Muscle of back (tissue), 3 donors: ENCODE measurements at regions not wholly inside any gene's neighbourhood (a gene's known extent, or its start where the extent isn't known, plus 50 kb on each side); places are given as distances from the start of the nearest gene placed in this dataset.

Experiments
- DNase-seq, 3 donors: peaks; one replicate each; pipeline versions ENCODE4 v3.0.0 to v3.0.0-alpha.2; 2013

DNA sequence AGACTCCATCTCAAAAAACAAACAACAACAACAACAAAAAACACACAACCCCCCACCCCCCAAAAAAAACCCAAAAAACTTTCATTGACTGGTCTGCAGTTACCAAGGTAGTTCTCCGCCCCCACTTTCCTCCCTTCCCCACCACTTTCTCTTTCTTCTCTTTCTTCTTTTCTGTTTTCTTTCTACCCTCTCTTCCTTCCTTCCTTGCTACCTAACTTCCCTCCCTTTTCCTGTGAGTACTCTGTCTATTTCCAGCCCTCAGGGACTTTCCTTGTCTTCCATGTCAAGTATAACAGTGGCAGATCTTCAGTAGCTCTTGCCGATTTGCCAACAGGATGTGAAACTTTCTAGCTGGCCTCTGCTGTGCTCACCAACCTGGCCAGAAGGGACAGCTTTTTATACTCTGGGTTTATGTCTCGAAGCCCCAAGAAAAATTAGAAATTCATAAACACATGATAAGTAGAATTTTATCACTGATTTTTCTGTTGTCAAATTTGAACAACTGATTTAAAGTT, 399.5 kb downstream of the QKI start:
- DNase-seq, result no peak

DNA sequence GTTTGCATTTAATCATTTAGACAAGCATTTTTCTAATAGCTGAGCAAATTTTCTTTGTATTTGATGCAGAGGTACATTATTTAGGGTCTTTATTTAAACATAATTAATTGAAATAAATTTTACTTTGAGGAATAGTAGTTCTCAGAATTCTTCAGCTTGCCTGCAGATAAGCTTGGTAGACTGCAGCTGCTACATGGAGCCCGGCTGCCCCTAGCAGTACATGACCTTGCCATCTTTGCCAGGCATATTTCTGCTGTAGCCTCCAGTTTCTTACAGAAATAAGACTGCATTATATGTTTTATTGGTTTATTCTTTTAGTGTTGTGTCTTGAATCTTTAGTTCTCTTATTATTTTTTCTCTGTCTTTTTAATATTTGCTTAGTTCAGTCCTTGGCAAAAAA, 396.8 kb downstream of the QKI start:
- DNase-seq, result no peak

DNA sequence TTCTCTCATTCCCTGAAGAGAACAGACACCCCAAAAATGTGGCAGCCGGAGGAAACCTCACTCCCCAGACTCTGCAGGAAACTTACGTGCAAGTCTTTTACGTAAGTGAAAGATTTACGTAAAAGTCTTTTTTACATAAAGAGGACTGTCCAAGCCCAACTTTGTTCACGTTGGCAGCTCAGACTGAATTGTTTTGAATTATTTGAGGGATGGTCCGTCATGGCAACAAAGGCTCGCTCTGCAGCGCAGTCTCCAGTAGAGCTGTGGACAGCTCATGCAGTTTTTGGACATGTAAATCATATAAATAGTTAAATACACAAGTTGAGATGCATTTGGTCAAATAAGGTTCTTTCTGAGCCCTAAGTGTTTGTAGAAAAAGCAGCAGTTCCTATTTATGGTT, 394.8 kb downstream of the QKI start:
- DNase-seq, result no peak

DNA sequence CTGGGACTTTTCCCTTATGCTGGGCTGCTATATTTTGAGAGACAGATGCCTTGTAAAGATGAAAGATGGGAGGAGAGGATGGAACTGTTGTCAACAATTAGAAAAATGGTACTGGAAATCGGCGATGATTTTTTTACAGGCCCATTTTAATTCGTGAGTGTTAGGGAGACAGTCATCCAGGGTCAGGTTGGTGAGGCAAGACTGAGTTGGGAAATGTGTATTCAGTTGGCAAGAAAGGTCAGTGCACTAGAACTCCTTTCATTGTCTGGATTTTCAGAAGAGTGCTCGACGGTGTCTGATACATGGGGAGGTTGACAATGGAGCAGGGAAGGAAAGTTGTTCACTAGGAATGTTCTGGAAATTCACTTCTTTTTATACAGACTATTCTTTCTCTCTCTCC, 394.4 kb downstream of the QKI start:
- no peak for DNase-seq

DNA sequence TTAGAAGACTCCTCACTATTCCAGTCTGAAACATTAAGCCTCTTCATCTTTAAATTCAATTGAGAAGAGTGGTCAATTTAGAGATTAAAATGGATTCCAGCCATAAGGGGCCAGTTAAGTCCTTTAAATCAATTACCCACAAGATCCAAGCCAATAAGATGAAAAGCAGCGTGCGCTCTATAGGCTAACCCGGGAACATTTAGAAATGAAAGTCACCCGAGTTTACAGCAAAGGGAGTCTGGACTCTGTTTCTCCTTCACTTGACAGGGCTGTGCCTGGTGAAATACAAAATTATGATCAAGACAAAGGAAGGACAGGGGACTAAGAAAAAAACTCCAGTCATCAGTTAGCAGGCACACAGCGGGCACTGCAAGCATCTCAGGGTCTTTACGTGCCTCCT, 393.7 kb downstream of the QKI start:
- DNase-seq, result no peak

DNA sequence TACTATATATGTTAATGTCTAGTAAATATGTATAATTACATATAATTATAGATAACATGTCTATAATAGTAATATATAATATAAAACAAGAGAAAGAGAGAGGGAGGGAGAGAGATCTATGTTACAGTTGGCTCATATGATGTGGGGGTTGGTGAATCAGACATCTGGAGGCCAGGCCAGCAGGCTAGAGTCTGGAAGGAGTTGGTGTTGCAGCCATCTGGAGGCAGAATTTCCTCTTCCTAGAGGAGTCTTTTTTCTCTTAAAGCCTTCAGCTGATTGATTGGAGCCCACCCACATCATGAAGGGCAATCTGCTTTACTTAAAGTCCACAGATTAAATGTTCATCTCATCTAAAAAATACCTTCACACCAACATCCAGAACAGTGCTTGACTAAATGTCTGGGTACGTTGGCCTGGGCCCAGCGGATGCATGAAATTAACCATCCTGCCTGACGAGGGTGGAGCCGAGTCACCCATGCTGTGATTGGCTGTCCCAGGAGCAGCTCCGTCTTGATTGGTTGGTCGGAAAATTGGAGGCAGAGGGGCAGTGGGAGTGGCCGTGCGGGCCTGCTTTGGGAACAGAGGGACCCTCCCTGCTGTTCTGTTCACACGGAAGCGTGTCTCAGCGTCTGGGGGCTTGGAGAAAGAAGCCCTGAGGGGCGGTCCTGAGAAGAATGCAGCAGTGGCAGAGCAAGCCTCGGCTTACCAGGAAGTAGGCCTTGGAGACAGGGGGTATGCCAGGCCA, 392.4 kb downstream of the QKI start:
- no peak for DNase-seq

DNA sequence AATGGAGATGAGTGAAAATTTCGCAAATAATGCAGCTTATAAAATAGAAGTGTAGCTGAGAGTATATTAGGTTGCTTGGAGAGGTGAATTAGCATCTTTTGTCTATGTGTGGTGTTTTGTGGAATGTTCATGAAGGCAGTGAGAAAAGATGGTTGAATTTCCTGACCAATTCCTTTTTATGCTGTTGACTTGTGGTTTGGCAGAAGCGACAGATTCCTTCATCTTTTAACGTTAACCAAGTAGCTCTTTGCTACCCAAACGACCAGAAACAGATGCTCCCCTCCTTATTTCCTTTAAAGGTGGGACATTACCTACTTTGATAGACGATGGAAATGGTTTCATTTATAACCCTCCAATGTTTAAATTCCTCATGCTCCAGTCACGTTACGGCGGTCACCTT, 390.5 kb downstream of the QKI start:
- no peak for DNase-seq

DNA sequence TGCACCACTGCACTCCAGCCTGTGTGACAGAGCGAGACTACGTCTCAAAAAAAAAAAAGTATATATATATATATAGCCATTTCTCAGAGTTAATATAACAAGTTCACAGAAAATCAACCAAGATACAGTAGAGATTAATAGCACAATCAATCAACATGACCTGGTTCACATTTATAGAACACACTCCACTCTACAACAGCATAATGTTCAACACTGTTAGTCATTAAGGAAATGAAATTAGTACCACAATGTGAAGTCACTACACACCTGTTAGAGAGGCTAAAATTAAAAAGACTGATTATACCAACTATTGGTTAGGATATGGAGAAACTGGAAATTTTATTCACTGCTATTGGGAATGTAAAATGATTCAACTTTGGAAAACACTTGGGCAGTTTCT, 387.7 kb downstream of the QKI start:
- no peak for DNase-seq

DNA sequence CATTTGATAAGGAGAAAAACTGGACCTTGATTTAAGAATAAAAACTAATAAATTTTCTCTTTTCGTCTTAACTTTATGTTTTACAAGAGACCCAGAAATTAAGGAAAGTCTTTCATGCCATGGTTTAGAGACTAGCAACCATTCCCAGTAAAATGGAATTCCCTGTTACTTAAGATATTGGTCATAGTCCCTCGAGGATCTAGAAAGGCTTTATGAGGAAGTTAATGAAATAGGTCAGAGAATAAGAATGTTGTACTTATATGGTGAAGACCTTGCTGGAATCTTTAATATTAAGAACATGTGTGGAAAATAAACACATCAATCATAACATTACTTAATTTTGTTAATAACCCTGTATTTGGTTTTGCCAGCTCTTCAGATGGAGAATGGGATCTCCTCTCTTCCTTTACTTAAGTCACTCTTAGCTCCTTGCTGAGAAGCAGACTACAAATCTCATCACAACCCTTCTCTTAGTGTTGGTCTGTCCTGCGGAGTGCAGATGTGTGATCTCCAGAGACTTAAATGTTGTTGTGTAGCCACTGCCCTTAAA, 382.9 kb downstream of the QKI start:
- DNase-seq, result peak in 2 of 3 donors; percentile 31 to 61

DNA sequence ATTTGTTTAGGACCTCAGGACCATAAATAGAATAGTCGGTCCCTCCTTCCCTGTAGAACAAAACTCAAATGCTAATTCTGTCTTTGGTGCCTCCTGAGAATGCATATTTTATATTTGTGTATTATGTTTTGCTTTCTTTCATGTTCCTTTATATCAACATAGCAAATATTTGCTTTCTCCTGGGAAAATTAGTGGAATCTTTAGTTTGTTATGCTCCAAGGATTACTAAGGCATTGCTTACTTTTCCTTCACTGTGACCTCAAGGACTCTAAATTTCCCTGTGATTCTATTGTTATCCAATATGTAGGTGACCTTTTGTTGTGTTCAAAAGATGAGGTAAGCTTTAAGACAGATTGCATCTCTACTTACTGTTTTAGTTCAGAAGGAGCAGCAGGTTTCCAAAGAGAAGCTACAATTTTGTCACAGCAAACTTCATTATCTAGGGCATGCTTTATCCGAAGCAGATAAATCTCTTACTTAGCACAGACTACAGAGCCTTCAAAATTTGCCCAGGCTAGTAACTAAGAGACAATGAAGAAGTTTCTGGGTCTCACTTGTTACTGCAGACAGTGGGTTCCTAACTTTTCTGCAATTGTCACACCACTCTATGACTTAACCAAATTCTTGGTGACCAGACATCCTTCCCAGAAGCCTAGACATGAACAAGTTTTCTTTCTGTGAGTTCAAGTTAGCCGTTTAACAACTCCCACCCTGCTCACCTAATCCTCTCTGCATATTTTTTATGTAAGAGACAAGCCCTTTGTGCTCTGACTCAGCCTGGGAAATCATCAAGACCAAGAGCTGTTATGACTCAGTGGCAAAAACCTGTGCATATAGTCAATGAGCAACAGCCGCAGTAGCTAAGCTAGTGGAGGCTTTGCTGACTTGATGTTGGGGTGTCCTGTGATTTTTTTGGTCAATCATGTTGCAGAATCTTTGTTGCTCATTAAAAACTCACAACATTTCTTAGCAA, 378.8 kb downstream of the QKI start:
- peak in 1 of 3 donors; percentile 71 for DNase-seq

DNA sequence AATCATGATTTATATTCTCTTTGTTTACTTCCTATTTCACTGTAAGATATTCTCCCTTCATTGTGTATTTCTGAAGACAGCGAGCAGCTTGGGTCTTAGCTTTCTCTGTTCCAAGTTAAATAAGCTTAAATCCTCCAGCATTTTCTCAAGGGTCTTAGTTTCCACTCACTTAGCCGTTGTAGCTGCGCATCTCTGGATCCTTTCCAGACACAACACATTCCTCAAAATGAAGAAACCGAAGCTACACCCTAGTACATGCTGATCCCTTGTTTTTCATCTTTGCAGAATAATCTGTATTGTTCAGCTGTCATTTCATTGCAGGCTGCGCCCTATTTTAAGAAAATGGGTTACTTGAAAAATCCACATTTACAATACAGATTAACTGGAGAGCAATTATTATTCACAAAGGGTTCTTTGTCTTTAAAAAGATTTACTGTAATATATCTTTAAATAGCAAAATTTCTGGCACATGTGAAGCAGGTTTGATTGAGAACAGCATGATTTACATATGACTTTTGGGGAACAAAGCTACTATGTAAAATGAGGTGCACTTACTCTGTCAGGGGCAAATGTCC, 375.8 kb downstream of the QKI start:
- DNase-seq, result peak; percentile 86 to 96 (median 88)

DNA sequence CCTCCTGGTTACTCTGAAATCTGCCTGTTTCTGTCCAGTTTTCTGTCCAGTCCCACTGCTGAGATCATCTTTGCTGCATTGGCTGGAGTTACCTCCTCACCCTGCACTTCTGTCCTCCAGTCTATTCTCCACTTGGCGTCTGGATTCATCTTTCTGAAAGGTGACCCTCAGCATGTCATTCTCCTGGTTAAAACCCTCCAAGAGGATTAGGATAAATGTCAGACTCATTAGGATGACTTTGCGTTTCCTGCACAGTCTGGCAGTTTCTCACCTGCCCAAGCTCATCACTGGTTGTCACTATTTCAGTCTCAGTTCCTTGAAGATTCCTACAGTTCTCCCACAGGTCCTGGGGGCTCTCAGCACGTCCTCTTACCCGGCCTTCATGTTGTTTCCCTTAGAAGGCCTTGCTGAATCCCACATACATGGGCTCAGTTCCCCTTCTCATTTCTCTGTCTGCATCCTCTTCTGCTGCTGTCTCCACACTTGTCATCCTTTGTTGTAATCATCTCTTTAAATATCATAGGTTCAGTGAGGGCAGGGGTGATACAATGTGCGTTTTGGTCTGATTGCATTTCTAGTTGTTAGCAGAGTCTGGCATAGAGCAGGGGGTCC, 374.8 kb downstream of the QKI start:
- peak in 1 of 3 donors; percentile 48 for DNase-seq

DNA sequence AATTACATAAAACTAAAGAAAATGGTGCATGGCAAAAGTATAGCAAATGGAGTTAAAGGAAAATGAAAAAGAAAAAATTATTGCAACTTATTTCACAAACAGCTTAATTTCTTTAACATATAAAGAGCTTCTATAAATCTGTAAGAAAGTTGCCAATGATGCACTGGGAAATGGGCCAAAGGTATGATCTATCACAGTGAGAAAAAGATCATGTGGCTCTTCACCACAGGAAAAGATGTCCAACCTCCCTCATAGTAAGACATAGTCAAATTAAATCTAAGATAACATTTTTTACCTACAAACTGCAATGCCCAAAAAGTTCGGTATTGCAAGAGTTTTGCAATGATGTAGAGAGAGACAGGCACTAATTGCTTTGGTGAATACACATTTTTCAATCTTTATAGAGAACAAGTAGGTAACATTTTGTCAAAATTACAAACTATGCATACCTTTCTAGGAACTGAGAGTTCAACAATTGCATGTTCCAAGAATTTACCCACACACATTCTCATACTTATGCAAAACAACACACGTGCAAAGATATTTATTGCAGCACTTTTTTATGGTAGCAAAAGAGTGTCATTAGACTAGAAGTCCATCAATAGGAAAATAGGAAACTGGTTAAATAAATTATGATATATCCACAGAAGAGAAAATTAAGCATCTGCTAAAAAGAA, 372.6 kb downstream of the QKI start:
- DNase-seq, result no peak

DNA sequence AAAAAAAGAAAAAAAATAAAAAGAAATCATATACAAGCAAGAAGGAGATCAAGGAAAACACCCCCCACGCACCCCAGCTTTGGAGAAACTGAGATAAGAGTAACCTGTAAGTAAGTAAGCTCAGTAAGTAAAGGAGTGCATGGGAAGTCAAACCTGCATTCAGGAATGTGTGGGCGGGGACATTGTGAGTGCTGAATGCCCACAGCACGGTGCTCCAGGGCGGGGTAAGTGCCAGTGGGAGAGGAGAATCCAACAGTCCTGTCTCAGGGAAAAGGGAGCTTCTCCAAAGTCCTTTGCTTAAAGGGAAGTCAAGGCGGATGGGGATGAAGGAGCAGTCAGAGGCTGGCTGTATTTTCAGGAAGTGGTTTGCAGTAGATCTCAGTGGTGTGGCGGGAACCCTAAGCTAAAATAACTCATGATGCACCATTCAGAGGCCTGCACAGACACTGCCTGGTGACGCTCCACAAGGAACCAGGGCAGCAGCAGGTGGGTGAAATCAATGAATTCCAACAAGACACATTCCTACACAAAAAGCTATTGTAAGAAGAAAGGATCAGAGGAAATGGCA, 368.0 kb downstream of the QKI start:
- peak in 1 of 3 donors; percentile 44 for DNase-seq

DNA sequence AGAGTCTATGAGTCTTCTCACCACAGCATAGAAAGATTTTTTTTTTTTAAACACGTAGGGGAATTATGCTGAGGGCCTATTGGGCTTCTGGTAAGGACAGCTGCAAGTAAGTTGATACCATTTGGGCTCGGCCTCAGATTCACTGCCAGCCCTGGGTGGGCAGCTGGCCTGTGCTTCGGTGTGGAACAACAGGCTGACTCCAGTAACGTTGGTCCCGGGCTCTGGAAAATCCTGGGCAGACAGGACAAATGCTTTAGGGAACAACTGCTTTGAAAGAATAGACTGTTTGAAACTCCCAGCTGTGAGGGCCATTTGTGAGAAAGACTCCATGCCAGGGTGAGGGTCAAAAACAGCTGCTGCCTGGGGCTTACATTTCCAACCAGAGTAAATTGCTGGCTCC, 366.5 kb downstream of the QKI start:
- peak; percentile 87 to 91 (median 87) for DNase-seq

DNA sequence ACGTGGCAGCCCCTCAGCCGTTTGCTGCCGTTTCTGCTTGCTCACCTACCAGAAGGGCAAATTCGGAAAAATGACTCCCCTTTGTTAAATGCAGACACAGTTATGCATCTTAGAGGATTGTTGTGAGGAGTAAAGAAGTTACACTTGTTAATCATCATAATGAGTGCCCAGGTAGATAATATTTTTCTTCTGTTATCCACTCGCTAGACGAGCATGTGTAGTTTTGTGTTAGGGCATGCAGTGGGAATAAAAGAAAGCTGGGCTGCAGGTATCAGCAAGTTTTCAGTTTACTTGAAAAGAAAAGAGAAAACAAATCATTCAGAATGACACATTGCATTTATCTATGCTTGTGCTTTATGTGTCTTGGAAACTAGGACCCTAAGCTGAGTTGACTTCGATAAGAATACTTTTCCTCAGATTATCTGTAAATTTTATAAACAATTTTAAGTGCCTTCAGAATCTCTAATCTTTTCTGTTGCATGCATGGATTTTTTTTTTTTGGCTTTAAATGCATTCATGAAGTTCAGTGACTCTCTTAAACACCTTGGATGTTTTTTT, 365.3 kb downstream of the QKI start:
- no peak for DNase-seq

DNA sequence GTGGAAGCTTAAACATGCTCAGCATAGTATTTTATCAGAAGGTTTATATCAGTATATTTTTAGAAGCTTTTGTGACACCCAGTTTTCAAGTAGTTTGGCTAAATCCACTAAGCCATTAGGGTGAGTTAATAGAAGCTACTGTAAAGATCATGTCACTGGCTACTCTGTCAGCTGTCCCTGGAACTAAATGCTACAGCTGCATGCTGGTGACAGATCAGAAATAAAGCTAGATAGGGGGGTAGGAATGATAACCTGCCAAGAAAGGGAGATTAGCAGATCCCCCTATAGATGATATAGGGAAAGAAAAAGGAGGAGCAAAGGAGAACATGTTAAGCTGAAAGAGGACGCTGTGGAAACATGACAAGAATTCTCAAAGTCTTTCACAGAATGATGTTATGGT, 363.2 kb downstream of the QKI start:
- peak in 1 of 3 donors; percentile 54 for DNase-seq

DNA sequence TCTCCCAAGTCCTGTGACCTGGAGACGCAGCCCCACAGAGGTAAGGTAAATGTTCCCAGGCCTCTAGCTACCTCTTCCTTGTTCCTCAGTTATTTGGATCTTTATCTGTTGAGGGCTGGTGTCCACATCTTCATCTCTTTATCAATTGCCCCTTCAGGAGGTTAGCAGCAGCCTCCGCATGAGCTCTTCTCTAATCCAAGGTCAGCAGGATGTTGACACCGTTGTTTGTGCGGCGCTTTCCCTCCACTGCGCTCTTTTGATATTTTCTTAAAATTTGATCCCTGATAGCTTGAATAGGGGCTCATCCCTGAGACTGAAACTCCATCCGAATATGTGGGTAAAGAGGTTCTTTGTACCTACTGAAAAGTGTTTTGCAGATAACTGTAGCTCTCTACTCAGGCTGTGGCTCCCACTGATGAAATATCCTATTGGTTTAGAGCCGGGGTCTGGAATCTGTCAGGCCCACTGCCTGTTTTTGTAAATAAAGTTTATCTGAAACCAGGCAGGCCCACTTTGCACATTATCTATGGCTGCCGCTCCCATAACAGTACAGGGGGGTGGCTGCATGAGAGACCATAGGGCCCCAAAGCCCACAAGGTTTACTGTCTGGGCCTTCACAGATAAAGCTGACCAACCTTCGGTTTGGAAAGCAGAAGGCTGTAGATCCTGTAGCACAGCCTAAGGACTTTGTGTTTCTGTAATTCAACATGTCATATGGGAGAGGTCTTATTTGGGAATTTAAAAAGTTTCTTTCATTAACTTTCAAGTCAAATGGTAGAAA, 362.6 kb downstream of the QKI start:
- no peak for DNase-seq

DNA sequence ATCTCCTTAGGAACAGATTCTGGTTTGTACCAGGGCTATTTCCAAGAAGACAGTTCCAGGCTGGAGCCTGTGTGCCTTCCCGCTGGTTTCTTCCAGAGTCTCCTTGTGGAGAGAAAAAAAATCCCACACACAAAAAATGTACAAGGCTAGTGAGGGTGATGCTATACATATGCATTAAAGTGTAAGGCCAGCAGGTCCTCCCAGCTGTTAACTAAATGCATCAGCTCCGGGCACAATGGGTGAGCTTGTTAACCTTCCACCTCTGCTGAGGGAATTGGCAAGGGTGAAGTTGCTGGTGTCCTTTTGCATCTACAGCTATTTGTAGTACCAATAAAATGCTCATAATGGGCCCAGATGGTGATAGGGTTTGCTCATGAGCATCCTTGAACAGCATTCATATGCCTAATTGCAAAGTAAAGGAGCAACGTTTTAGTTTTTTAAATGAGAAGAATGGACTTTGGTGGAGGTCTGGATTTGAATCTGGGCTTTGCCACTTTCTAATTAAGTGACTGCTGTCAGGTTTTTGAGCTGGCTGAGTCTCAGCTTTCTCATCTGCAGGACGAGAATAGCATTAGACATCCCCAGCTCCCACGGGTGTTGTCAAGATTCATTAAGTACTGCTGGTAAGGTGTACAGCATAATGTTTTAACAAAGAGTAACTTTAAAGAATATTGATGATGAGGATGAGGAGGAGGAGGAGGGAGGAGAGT, 361.8 kb downstream of the QKI start:
- DNase-seq, result no peak
